IMR-90 (cell line): ENCODE measurements at regions not wholly inside any gene's neighbourhood (a gene's known extent, or its start where the extent isn't known, plus 50 kb on each side); places are given as distances from the start of the nearest gene placed in this dataset.

ENCODE experiments used
- ATAC-seq: fragments of 200-7000 bp; cut with Tn5 transposase; 2 replicates; pipeline ENCODE4 v1.9.1; 2020; ENCODE audit warnings: low read depth, mild to moderate bottlenecking, moderate library complexity
- BruUV-seq: library from RNA; stranded (reverse); fragments of 400-500 nt; replicated peaks from 2 replicates; lab custom pipeline; 2021; lab: Mats Ljungman, UMichigan
- CTCF ChIA-PET: fragments of 300-600 bp; formaldehyde crosslinking; extraction: SDS; loops from one replicate; lab custom pipeline; 2021; ENCODE audit warnings: antibody characterized with exemption; lab: Yijun Ruan, JAX
- POLR2A ChIA-PET: fragments of 300-600 bp; sonication (Branson Sonifier 250); formaldehyde crosslinking; loops from one replicate; lab custom pipeline; 2022; ENCODE audit warnings: antibody characterized with exemption; ENCODE audit not compliant: unreplicated experiment; lab: Charles Lee
- DNase-seq: peaks from one replicate; pipeline ENCODE4 v3.0.0; 2013
- H2AFZ ChIP-seq: replicated peaks from 2 replicates; pipeline ENCODE3; 2013; ENCODE audit warnings: low read length, mild to moderate bottlenecking; ENCODE audit not compliant: poor library complexity
- H2AK5ac ChIP-seq: 2 replicates; pipeline ENCODE4 v1.6.1; 2013; ENCODE audit warnings: low read depth, low read length, inconsistent platforms
- H2AK9ac ChIP-seq: replicated peaks from 2 replicates; pipeline ENCODE3; 2013; ENCODE audit warnings: mild to moderate bottlenecking, low read depth, low read length, moderate library complexity; ENCODE audit not compliant: poor library complexity
- H2BK120ac ChIP-seq: 2 replicates; pipeline ENCODE4 v1.6.1; 2013; ENCODE audit warnings: low read depth, low read length, inconsistent platforms
- H2BK15ac ChIP-seq: 3 replicates; pipeline ENCODE4 v1.6.1; 2013; ENCODE audit warnings: low read depth, low read length, inconsistent platforms
- H2BK20ac ChIP-seq: 2 replicates; pipeline ENCODE4 v1.6.1; 2013; ENCODE audit warnings: low read depth, mild to moderate bottlenecking, inconsistent platforms, low read length, moderate library complexity
- H2BK5ac ChIP-seq: 2 replicates; pipeline ENCODE4 v1.6.1; 2013; ENCODE audit warnings: mild to moderate bottlenecking, low read depth, low read length, inconsistent platforms; ENCODE audit not compliant: poor library complexity, severe bottlenecking
- H3K14ac ChIP-seq: replicated peaks from 2 replicates; pipeline ENCODE4 v1.6.1; 2013; ENCODE audit warnings: low read depth, low read length, inconsistent platforms
- H3K18ac ChIP-seq: 2 replicates; pipeline ENCODE4 v1.6.1; 2013; ENCODE audit warnings: low read depth, low read length, control low read depth
- H3K23ac ChIP-seq: 2 replicates; pipeline ENCODE4 v1.6.1; 2013; ENCODE audit warnings: low read depth, low read length, inconsistent platforms
- H3K27ac ChIP-seq: 2 replicates; pipeline ENCODE4 v1.5.1; 2013; ENCODE audit warnings: mild to moderate bottlenecking, control low read depth, low read length; ENCODE audit not compliant: insufficient read depth
- H3K27me3 ChIP-seq: 2 replicates; pipeline ENCODE4 v1.6.1; 2013; ENCODE audit warnings: low read length; ENCODE audit not compliant: control insufficient read depth, insufficient read depth
- H3K36me3 ChIP-seq: 2 replicates; pipeline ENCODE4 v1.6.1; 2013; ENCODE audit warnings: low read length, mixed read lengths; ENCODE audit not compliant: control insufficient read depth, insufficient read depth
- H3K4ac ChIP-seq: 2 replicates; pipeline ENCODE4 v1.6.1; 2013; ENCODE audit warnings: low read depth, low read length, inconsistent platforms
- H3K4me1 ChIP-seq: 2 replicates; pipeline ENCODE4 v1.6.1; 2013; ENCODE audit warnings: low read length, mixed read lengths; ENCODE audit not compliant: control insufficient read depth, insufficient read depth
- H3K4me2 ChIP-seq: 2 replicates; pipeline ENCODE4 v1.6.1; 2013; ENCODE audit warnings: low read depth, mild to moderate bottlenecking, control low read depth, low read length, moderate library complexity
- H3K4me3 ChIP-seq: 2 replicates; pipeline ENCODE4 v1.5.1; 2013; ENCODE audit warnings: low read depth, mild to moderate bottlenecking, control low read depth, low read length, moderate library complexity; ENCODE audit not compliant: insufficient read depth
- H3K56ac ChIP-seq: 2 replicates; pipeline ENCODE4 v1.6.1; 2013; ENCODE audit warnings: low read length, inconsistent platforms; ENCODE audit not compliant: insufficient read depth; ENCODE audit errors: extremely low read depth
- H3K79me1 ChIP-seq, 2 experiments: 2 replicates each; pipeline ENCODE4 v1.6.1; 2013; ENCODE audit warnings: low read length in 2 of 2, inconsistent platforms in 1 of 2, low read depth in 1 of 2
- H3K9ac ChIP-seq: 2 replicates; pipeline ENCODE4 v1.6.1; 2013; ENCODE audit warnings: low read depth, low read length, control low read depth
- H3K9me1 ChIP-seq: 2 replicates; pipeline ENCODE4 v1.6.1; 2013; ENCODE audit warnings: low read length, inconsistent platforms; ENCODE audit not compliant: insufficient read depth
- H3K9me3 ChIP-seq: 2 replicates; pipeline ENCODE4 v1.6.1; 2013; ENCODE audit warnings: low read length; ENCODE audit not compliant: control insufficient read depth, insufficient read depth
- H4K20me1 ChIP-seq: 2 replicates; pipeline ENCODE4 v1.6.1; 2013; ENCODE audit warnings: low read length, inconsistent platforms; ENCODE audit not compliant: insufficient read depth
- H4K5ac ChIP-seq: 2 replicates; pipeline ENCODE4 v1.6.1; 2013; ENCODE audit warnings: mild to moderate bottlenecking, low read depth, low read length, control low read depth
- H4K8ac ChIP-seq, 2 experiments: 2 replicates each; pipeline ENCODE4 v1.6.1; 2013; ENCODE audit warnings: low read depth in 2 of 2, low read length in 2 of 2, control low read depth in 1 of 2, inconsistent platforms in 1 of 2
- H4K91ac ChIP-seq: 2 replicates; pipeline ENCODE4 v1.6.1; 2013; ENCODE audit warnings: low read depth, low read length, inconsistent platforms; ENCODE audit not compliant: insufficient read depth
- MXI1 ChIP-seq: IDR thresholded peaks from 2 replicates; pipeline ENCODE4 v1.6.1; 2012; ENCODE audit warnings: low read depth, mild to moderate bottlenecking, low read length, moderate library complexity, borderline replicate concordance
- POLR2A ChIP-seq: IDR thresholded peaks from 2 replicates; pipeline ENCODE4 v1.6.1; 2012; ENCODE audit warnings: mild to moderate bottlenecking, low read depth, low read length
- RFX5 ChIP-seq: IDR thresholded peaks from 2 replicates; pipeline ENCODE4 v1.8.0; 2012; ENCODE audit warnings: low read depth, mild to moderate bottlenecking, low read length, moderate library complexity
- WGBS, 2 experiments: methylation state at CpG; one replicate each; pipeline versions ENCODE4 v1.1.5 to v1.1.7; 2013; ENCODE audit warnings: missing lambda C conversion rate in 2 of 2; ENCODE audit not compliant: insufficient read length in 1 of 2; ENCODE audit errors: extremely low coverage in 2 of 2; 5-methylcytosine and 5-hydroxymethylcytosine counted together
- dilution Hi-C: fragments of 300-500 bp; cut with HindIII; formaldehyde crosslinking; loops from one replicate; pipeline ENCODE4 v1.14.3; 2018; ENCODE audit warnings: low sequenced_read_pairs; ENCODE audit not compliant: unreplicated experiment
- in situ Hi-C: fragments of 300-500 bp; cut with MboI; formaldehyde crosslinking; loops from 3 replicates; pipeline ENCODE4 v1.14.3; 2019; ENCODE audit warnings: low sequenced_read_pairs, inconsistent platforms, mixed read lengths
- intact Hi-C: fragments of 100-400 bp; cut with micrococcal nuclease; formaldehyde crosslinking; loops from 2 replicates; pipeline ENCODE4 v1.10.0; 2022

DNA sequence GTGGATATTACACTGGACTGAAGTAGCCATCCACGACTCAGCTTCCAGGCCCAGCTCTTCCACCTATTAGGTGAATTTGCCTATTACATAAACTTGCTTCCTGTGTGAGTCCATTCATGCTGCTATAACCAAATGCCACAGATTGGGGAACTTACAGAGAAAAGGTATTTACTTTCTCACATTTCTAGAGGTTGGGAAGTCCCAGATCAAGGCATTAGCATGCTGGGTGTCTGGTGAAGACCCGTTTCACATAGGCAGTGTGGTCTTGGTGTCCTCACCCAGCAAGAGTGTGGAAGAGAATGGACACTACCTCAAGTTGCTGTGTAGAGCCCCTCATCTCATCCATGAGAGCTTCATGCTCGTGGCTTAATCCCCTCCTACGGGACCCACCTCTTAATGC, 282.6 kb downstream of the IRX1 start:
- TF ChIP-seq MXI1 (no peak), POLR2A (no peak), RFX5 (no peak)
- no CpG with 5 or more reads among the region's 4 CpGs for WGBS, 2 experiments
- dilution Hi-C loops, result no loop called here
- H3K79me1 ChIP-seq, result no peaks in the 10 kb centered on the region
- H3K18ac ChIP-seq, result no peak overlapping the region
- H2BK120ac ChIP-seq, result no peak overlapping the region
- H3K27ac ChIP-seq, result no peak overlapping the region
- peaks cover 32% of the 10 kb centered on the region for H3K9me3 ChIP-seq
- no peaks in the 10 kb centered on the region for H4K20me1 ChIP-seq
- H3K4me1 ChIP-seq, result no peaks in the 10 kb centered on the region
- ATAC-seq, result no peak
- in situ Hi-C loops, result no loop called here
- no peak overlapping the region for H3K4me3 ChIP-seq
- H2BK5ac ChIP-seq, result no peak overlapping the region
- no peak overlapping the region for H2BK20ac ChIP-seq
- H2AK5ac ChIP-seq, result no peak overlapping the region
- no peak overlapping the region for H2BK15ac ChIP-seq
- no peak overlapping the region for H4K5ac ChIP-seq
- H3K4ac ChIP-seq, result no peak overlapping the region
- intact Hi-C loops, result no loop called here
- no peaks in the 10 kb centered on the region for H3K36me3 ChIP-seq
- no peak overlapping the region for H3K14ac ChIP-seq
- no peak overlapping the region for H3K23ac ChIP-seq
- no peak overlapping the region for H4K91ac ChIP-seq
- no peak overlapping the region for H3K4me2 ChIP-seq
- no peak for DNase-seq
- BruUV-seq, result no TSS peak
- H3K9ac ChIP-seq, result no peak overlapping the region
- no peaks in the 10 kb centered on the region for H3K27me3 ChIP-seq
- H2AFZ ChIP-seq, result no peak overlapping the region
- POLR2A ChIA-PET, result no interaction called here
- no peak overlapping the region for H4K8ac ChIP-seq
- no peak overlapping the region for H2AK9ac ChIP-seq
- H3K56ac ChIP-seq, result no peak overlapping the region
- CTCF ChIA-PET, result no interaction called here
- no peaks in the 10 kb centered on the region for H3K9me1 ChIP-seq
